ENCODE measurements at regions not wholly inside any gene's neighbourhood (a gene's known extent, or its start where the extent isn't known, plus 50 kb on each side); places are given as distances from the start of the nearest gene placed in this dataset.
"Not testable (repeated sequence)": the region's sequence is repeated elsewhere in the genome, so short reads cannot be mapped to it uniquely, and the experiment has no call there.

DNA sequence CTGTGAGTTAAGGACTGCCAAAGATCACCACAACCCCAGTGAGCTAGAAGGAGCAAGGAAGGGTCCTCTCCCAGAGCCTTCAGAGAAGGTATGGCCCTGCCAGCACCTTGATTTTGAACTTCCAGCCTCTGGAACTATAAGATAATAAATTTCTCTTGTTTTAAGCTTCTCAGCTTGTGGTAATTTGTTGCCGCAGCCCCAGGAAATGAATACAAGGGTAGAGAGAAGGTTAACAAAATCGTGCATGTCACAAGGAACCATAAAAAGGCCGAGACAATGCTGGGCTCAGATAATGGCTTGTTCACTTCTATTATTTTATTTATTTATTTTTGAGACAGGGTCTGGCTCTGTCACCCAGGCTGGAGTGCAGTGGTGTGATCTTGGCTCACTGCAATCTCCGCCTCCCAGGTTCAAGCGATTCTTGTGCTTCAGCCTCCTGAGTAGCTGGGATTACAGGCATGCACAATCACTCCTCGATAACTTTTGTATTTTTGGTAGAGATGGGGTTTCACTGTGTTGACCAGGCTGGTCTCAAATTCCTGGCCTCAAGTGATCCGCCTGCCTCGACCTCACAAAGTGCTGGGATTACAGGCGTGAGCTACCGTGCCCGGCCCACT, 71.5 kb downstream of the WSB1 start:
- DNase-seq (ENCODE audit: low read depth), result not testable (repeated sequence)

- no peak for DNase-seq (ENCODE audit: low read depth)
Measured at GRCh38 chr17:27366437-27366836, 72.5 kb downstream of the WSB1 start.

GRCh38 chr17:27367121-27367981, 73.4 kb downstream of the WSB1 start:
- DNase-seq (ENCODE audit: low read depth), result no peak

- no peak for DNase-seq (ENCODE audit: low read depth)
Measured at GRCh38 chr17:27368151-27368795, 74.4 kb downstream of the WSB1 start.

GRCh38 chr17:27368980-27369379, 75.1 kb downstream of the WSB1 start:
- no peak for DNase-seq (ENCODE audit: low read depth)

DNA sequence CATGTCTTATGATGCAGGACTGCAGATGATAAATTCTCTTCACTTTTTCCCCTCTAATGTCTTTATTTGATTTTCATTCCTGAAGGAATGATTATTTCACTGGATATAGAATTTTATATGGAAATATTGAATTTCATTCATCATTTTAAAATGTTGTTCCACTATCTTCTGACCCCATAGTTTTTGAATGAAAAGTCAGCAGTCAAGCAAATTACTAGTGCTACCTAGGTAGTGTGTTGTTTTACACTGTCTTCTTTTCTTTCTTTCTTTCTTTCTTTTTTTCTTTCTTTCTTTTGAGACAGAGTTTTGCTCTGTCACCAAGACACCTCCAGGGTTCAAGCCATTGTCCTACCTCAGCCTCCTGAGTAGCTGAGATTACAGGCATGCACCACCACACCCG, 76.9 kb downstream of the WSB1 start:
- no peak for DNase-seq (ENCODE audit: low read depth)

GRCh38 chr17:27373695-27374094, 79.8 kb downstream of the WSB1 start:
- not testable (repeated sequence) for DNase-seq (ENCODE audit: low read depth)

GRCh38 chr17:27376637-27377547, 79.4 kb upstream of the KSR1 start:
- no peak for DNase-seq (ENCODE audit: low read depth)

- DNase-seq (ENCODE audit: low read depth), result no peak
Measured at GRCh38 chr17:27378482-27379175, 77.6 kb upstream of the KSR1 start.

DNA sequence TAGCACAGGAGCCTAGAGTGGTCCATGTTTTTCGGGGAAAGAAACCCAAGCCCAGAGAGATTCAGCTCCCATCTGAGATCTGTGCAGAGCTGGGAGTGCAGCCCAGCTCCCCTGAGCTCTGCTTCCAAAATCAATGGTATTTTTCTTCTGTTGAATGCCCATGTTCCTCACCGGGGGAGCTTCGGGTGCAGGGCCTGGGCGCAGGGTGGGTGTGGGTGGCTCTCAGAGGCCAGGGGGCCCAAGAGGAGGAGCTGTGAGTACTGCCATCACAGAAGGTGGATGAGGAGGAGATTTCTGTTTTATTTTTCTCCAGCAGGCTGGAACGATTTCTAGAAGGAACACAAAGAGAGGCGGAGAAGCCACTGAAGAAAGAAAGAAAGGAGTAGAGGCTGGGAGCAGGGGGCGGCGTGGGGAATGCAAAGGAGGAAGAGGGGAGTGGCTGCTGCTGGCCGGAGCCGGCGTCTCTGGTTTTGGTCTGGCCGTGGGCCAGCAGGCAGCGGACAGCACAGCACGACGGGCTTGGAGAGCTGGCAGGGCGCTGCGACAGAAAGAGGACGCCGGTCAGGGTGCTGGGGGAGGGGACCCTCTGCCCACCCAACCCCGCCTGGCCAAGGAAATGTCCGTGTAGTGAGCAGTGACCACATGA, 76.2 kb upstream of the KSR1 start:
- no peak for DNase-seq (ENCODE audit: low read depth)

DNA sequence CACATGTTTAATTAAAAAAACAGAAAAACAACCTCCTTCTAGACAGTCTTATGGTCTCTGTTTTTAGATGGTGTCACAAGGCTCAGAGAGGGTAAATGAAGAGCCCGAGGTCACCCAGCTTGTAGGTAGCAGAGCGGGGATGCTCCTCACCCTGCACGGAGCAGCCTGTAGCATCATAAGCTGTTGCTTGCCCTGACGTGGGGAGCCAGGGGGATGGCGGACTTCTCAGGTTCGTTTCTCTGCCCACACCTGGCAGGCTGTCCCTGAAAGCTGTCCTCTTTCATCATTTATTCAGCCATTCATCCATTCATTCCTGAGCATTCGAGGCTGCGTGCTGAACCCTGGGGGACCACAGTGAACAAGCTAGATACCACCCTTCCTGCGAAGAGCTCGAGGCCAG, 75.7 kb upstream of the KSR1 start:
- no peak for DNase-seq (ENCODE audit: low read depth)

DNA sequence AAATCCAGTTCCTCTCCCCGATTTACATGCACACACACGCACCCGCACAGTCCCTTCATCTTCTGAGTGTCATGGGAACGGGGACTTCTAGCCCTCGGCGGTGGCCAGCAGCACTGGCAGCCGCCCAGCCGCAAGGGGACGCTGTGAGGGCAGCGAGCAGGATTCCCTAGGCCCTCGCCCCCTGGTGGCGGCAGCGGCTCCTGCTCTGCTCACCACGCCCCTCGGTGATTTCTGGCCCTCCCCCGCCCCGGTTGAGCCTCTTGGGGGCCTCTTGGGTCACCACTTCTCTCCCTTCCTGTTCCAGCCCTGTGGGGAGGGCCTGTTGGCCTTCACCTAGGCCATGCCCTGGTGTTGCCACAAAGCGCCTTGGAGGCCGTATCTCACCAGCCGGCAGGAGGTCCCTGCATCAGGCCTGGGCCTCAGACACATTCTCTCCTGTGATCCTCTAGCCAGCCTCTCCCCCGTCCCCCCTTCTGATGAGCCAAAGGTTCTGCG, 75.2 kb upstream of the KSR1 start:
- DNase-seq (ENCODE audit: low read depth), result peak; percentile 51

DNA sequence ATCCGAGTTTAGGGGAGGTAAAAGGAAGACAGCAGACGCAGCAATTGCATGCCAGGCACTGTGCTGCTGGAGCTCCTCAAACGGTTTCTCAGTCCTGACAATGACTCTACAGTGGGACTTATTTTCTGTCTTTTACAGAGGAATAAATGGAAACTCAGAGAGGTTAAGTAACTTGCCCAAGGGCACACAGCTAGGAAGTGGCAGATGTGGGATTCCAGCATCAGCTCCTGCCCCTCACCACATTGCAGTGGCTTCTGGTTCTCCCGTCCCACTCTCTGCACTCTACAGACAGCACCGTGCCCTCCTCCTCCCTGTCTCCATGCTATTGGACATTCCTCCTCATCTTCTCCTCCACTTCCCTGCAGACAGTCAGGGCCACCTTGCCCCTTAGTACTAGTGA, 74.2 kb upstream of the KSR1 start:
- DNase-seq (ENCODE audit: low read depth), result no peak

- DNase-seq (ENCODE audit: low read depth), result no peak
Measured at GRCh38 chr17:27384261-27384701, 72.0 kb upstream of the KSR1 start.

GRCh38 chr17:27384726-27385125, 71.5 kb upstream of the KSR1 start:
- no peak for DNase-seq (ENCODE audit: low read depth)

GRCh38 chr17:27385626-27386025, 70.6 kb upstream of the KSR1 start:
- DNase-seq (ENCODE audit: low read depth), result no peak

DNA sequence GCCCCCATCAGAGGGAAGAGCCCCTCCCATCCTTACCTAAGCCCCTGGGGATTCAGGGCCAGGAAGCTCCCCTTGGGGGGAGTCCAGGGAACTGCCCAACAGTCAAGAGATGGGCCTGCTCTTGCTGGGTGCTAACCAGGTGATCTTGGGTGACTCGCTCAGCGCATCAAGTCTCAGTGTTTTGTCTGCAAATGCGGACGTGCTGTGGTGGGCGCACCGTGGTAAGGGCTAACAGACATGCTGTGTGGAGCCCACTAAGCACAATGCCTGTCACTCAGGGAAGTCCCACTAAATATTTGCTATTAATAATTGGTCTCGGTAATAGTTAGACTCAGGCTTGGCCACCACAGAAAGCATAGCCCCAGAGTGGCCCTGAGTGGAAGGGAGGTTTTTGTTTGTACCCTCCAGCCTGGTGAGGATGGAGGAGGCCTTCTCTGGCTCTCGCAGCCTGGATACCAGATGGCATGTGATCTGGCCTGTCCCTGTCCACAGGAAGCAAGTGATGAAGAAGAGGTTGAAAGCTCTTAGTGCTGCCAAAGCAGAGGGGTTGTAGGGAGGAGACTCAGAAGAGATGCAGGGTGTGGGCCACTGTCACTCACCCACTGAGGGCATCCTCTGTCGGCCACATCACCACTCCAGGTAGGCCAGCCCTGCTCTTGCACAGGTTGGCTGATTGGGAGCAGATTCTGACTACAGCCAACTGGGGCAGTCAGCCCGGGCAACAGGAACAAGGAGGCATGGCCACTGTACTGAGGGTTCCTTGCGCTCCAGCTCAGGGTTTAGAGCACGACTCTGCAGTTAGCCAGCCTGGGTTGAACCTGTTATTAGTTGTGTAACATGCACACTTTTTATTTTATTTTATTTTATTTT, 69.8 kb upstream of the KSR1 start:
- no peak for DNase-seq (ENCODE audit: low read depth)

- no peak for DNase-seq (ENCODE audit: low read depth)
Measured at GRCh38 chr17:27389542-27390140, 66.6 kb upstream of the KSR1 start.

- no peak for DNase-seq (ENCODE audit: low read depth)
Measured at GRCh38 chr17:27390540-27390939, 65.7 kb upstream of the KSR1 start.
